WERI-Rb-1 (cell line): ENCODE measurements at regions not wholly inside any gene's neighbourhood (a gene's known extent, or its start where the extent isn't known, plus 50 kb on each side); places are given as distances from the start of the nearest gene placed in this dataset.
A peak's percentile ranks its signal among the peaks of the same experiment; 100 is the strongest.

Experiments used
- DNase-seq: peaks from one replicate; pipeline ENCODE4 v3.0.0-alpha.2; 2020
- H3K27ac ChIP-seq: fragments of 250-450 bp; sonication (Bioruptor Pico); 2 replicates; pipeline ENCODE4 v1.5.1; 2020; ENCODE audit warnings: mild to moderate bottlenecking, moderate library complexity
- H3K27me3 ChIP-seq: fragments of 250-450 bp; sonication (Bioruptor Pico); 2 replicates; pipeline ENCODE4 v1.5.1; 2021; ENCODE audit warnings: mild to moderate bottlenecking, low read depth, moderate library complexity; ENCODE audit not compliant: insufficient read depth, severe bottlenecking
- H3K36me3 ChIP-seq: fragments of 250-450 bp; sonication (Bioruptor Pico); 2 replicates; pipeline ENCODE4 v1.5.1; 2020; ENCODE audit warnings: mild to moderate bottlenecking, moderate library complexity
- H3K4me3 ChIP-seq: 2 replicates; pipeline ENCODE4 v1.5.1; 2011; ENCODE audit warnings: low read depth, mild to moderate bottlenecking, control low read depth, low read length
- H3K9me3 ChIP-seq: fragments of 250-450 bp; sonication (Bioruptor Pico); 2 replicates; pipeline ENCODE4 v1.5.1; 2021; ENCODE audit warnings: mild to moderate bottlenecking, moderate library complexity; ENCODE audit not compliant: severe bottlenecking
- CTCF ChIP-seq: IDR thresholded peaks from 2 replicates; pipeline ENCODE4 v1.5.1; 2011; ENCODE audit warnings: low read depth, mild to moderate bottlenecking, control low read depth, inconsistent platforms, low read length

GRCh38 chr17:51455211-51455610, 194.9 kb downstream of the UTP18 start:
- H3K9me3 ChIP-seq, result peaks cover 3% of the 10 kb centered on the region
- H3K36me3 ChIP-seq, result no peaks in the 10 kb centered on the region
- H3K4me3 ChIP-seq, result no peak overlapping the region
- H3K27ac ChIP-seq, result no peak overlapping the region
- H3K27me3 ChIP-seq, result peaks cover 3% of the 10 kb centered on the region
- TF ChIP-seq CTCF, result no peak
- no peak for DNase-seq

DNA sequence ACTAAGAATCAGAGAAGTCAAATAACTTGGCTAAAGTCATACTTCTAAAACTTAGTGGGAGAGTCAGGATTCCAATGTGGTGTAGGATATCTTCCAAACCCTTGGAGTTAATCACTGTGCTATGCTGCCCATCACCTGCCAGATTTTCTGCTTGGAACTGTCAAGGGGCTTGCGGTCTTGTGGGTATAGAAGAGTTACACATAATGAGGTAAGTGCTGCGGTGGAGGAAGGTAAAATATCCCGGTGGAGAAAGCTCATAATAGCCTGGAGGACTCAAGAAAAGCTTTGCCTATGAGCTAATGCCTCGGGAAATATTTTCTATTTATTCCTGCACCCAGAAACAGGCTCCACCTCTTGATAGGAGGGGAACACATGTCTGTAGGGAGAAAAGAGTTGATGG, 195.6 kb downstream of the UTP18 start:
- DNase-seq, result no peak
- H3K9me3 ChIP-seq, result peaks cover 3% of the 10 kb centered on the region
- H3K4me3 ChIP-seq, result no peak overlapping the region
- no peaks in the 10 kb centered on the region for H3K27me3 ChIP-seq
- H3K36me3 ChIP-seq, result no peaks in the 10 kb centered on the region
- no peak overlapping the region for H3K27ac ChIP-seq
- no peak for TF ChIP-seq CTCF

DNA sequence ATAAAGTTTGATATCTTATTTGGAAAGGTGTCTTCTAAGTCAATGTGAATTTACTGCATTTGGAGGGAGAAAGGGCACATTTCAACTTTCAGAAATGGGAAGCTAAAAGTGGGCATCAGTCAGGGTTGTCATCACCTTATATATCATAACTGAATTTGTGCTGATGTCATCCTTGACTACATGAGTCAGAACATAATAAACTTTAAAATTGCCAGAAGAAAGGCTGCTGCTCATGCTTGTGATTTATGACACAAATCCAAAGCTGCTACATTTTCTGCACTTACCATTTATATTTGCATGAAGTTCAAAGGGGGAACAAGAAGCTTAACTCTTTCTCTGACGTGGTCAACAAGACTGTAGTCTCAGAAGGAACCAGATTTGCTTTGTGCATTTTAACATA, 196.6 kb downstream of the UTP18 start:
- Histone ChIP-seq H3K4me3 (no peak overlapping the region), H3K9me3 (peaks cover 3% of the 10 kb centered on the region), H3K36me3 (no peaks in the 10 kb centered on the region), H3K27me3 (no peaks in the 10 kb centered on the region), H3K27ac (no peak overlapping the region)
- TF ChIP-seq CTCF, result no peak
- no peak for DNase-seq

DNA sequence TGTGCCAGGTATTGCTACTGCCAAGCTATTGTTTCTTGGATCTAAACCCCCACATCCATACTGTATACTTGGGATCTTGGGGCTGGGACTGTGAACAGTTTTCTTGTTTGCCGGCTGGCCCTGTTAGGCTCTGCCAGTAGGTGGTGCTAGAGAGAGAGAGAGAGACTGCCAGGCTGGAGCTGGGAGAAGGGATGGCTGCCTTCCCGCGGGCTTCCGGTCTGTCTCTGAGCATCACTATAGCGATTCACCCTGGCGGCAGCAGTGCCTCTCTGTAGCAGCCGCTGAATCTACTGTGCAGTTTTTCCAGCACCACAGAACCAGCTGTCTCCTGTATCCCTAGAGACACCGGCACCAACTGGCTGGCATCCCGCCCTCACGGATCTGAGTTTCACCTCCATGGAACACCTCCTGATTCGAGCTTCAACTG, 201.2 kb downstream of the UTP18 start:
- Histone ChIP-seq H3K9me3 (peaks cover 8% of the 10 kb centered on the region), H3K27me3 (peaks cover 33% of the 10 kb centered on the region), H3K27ac (no peak overlapping the region), H3K36me3 (no peaks in the 10 kb centered on the region), H3K4me3 (no peak overlapping the region)
- peak; percentile 78 for DNase-seq
- TF ChIP-seq CTCF, result peak; percentile 92

DNA sequence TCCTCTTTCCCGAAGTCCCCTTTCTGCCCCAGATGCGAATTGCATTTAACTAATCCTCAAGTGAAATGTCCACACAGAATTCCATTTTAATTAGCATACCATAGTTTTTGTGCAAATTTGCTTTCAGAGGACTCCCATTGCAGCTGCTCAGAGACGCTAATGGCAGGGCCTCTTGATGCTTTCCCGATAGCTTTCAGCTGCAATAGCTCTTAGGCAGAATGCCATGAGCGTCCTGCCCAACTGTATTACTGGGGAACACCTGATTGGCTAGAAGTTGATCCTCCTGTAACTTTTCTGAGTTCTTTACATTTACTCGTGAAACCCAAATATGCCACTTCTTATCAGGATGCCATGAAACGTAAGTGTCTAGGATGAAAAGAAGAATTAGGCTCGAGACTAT, 203.0 kb downstream of the UTP18 start:
- peaks cover 44% of the 10 kb centered on the region for H3K27me3 ChIP-seq
- H3K27ac ChIP-seq, result no peak overlapping the region
- DNase-seq, result no peak
- TF ChIP-seq CTCF, result no peak
- no peak overlapping the region for H3K4me3 ChIP-seq
- peaks cover 8% of the 10 kb centered on the region for H3K9me3 ChIP-seq
- no peaks in the 10 kb centered on the region for H3K36me3 ChIP-seq

DNA sequence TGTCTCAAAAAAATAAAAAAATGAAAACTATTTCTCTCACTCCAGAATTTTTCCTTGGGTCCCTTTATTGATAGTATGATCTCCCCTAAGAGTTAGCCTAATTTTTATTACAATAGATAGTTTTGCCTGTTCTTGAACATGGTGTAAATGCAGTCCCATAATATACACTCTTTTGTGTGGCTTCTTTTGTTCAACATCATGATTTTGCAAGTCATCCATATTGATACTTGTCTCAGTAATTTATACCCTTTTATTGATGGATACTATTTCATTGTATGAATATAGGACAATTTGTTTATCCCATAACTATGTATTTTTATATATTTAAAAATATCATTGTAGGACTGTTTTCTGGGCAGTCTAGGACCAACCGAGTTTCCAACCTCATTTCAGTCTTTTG, 207.0 kb downstream of the UTP18 start:
- H3K36me3 ChIP-seq, result no peaks in the 10 kb centered on the region
- no peak overlapping the region for H3K27ac ChIP-seq
- no peak for DNase-seq
- TF ChIP-seq CTCF, result no peak
- H3K27me3 ChIP-seq, result peaks cover 56% of the 10 kb centered on the region
- H3K9me3 ChIP-seq, result peaks cover 8% of the 10 kb centered on the region
- H3K4me3 ChIP-seq, result no peak overlapping the region
